K562 (cell line): ENCODE measurements at regions not wholly inside any gene's neighbourhood (a gene's known extent, or its start where the extent isn't known, plus 50 kb on each side); places are given as distances from the start of the nearest gene placed in this dataset.

Experiments
- BMI1 ChIP-seq: fragments of 150-350 bp; IDR thresholded peaks from 2 replicates; pipeline ENCODE4 v1.6.1; 2014; ENCODE audit warnings: low read length
- CBX8 ChIP-seq: fragments of 200-600 bp; sonication (generic); IDR thresholded peaks from 2 replicates; pipeline ENCODE4 v1.6.1; 2012; ENCODE audit warnings: borderline replicate concordance, mixed run types, low read depth, mild to moderate bottlenecking, moderate library complexity, mixed read lengths, low read length, control low read depth, inconsistent platforms; ENCODE audit not compliant: poor library complexity, severe bottlenecking; ENCODE audit errors: extremely low read depth
- CHD2 ChIP-seq: IDR thresholded peaks from 2 replicates; pipeline ENCODE4 v1.6.1; 2011; ENCODE audit warnings: low read depth, low read length
- CTCF ChIP-seq, 3 experiments: IDR thresholded peaks in 2 of 3; conservative IDR thresholded peaks in 1 of 3; 2 replicates each; pipeline ENCODE4 v1.5.1; 2011 to 2012; ENCODE audit warnings: low read length in 3 of 3, mild to moderate bottlenecking in 3 of 3, control low read depth in 2 of 3, improper control_type of control experiment in 1 of 3, inconsistent platforms in 1 of 3, low read depth in 1 of 3, mixed read lengths in 1 of 3, moderate library complexity in 1 of 3; ENCODE audit not compliant: insufficient read depth in 2 of 3
- ELK1 ChIP-seq: sonication (generic); formaldehyde crosslinking; IDR thresholded peaks from 2 replicates; pipeline ENCODE4 v1.8.1; 2022; ENCODE audit warnings: missing genetic modification reagents
- EP300 ChIP-seq: IDR thresholded peaks from 2 replicates; pipeline ENCODE4 v1.6.1; 2012; ENCODE audit warnings: low read length, improper control_type of control experiment
- HMGXB4 ChIP-seq: sonication (generic); formaldehyde crosslinking; IDR thresholded peaks from 2 replicates; pipeline ENCODE4 v1.8.1; 2023; ENCODE audit warnings: mild to moderate bottlenecking, missing genetic modification reagents
- KLF16 ChIP-seq: IDR thresholded peaks from 2 replicates; pipeline ENCODE4 v1.6.1; 2016; ENCODE audit warnings: antibody characterized with exemption
- MECOM ChIP-seq: fragments of 250-450 bp; sonication (Bioruptor Pico); IDR thresholded peaks from 2 replicates; pipeline ENCODE4 v1.8.0; 2022; ENCODE audit warnings: inconsistent platforms
- MEF2A ChIP-seq: IDR thresholded peaks from 2 replicates; pipeline ENCODE4 v1.6.1; 2011; ENCODE audit warnings: low read depth, mild to moderate bottlenecking, low read length, moderate library complexity; ENCODE audit not compliant: control insufficient read depth
- NFYB ChIP-seq: IDR thresholded peaks from 2 replicates; pipeline ENCODE4 v1.6.1; 2011; ENCODE audit warnings: mild to moderate bottlenecking, moderate library complexity; ENCODE audit not compliant: insufficient read length; ENCODE audit errors: extremely low read depth
- POLR2AphosphoS5 ChIP-seq: IDR thresholded peaks from 2 replicates; pipeline ENCODE4 v1.6.1; 2011; ENCODE audit warnings: mild to moderate bottlenecking, low read depth, low read length, moderate library complexity; ENCODE audit not compliant: control insufficient read depth, insufficient read depth
- TEAD4 ChIP-seq, 2 experiments: sonication (generic) in 1 of 2; formaldehyde crosslinking in 1 of 2; IDR thresholded peaks; 2 replicates each; pipeline versions ENCODE4 v1.6.1 to v1.8.0; 2012 to 2022; ENCODE audit warnings: borderline replicate concordance in 1 of 2, inconsistent platforms in 1 of 2, low read length in 1 of 2, mild to moderate bottlenecking in 1 of 2, missing genetic modification reagents in 1 of 2
- ZBTB40 ChIP-seq, 2 experiments: fragments of 450-650 bp in 1 of 2; sonication (generic) in 1 of 2; formaldehyde crosslinking in 1 of 2; IDR thresholded peaks; 2 replicates each; pipeline versions ENCODE4 v1.7.1 to v1.9.0; 2016 to 2022; ENCODE audit warnings: inconsistent platforms in 1 of 2, mild to moderate bottlenecking in 1 of 2, missing genetic modification reagents in 1 of 2

- TF ChIP-seq KLF16: no peak
- TF ChIP-seq EP300: no peak; the same call in 1 of the 2 replicates
- TF ChIP-seq CBX8: no peak
- no peak for TF ChIP-seq ELK1 (CRISPR knock-in tag)
- TF ChIP-seq TEAD4 (IDR thresholded peaks at IDR 0.05; ENCODE audit: low read length): peak; percentile 52; the same call in 1 of the 2 replicates
- TF ChIP-seq TEAD4 (CRISPR knock-in tag; IDR thresholded peaks at IDR 0.05; ENCODE audit: borderline replicate concordance): no peak
- TF ChIP-seq MEF2A: no peak
- no peak for TF ChIP-seq ZBTB40 (IDR thresholded peaks at IDR 0.05)
- no peak for TF ChIP-seq ZBTB40 (CRISPR knock-in tag; IDR thresholded peaks at IDR 0.05)
- no peak for TF ChIP-seq BMI1
- no peak for TF ChIP-seq HMGXB4 (CRISPR knock-in tag)
- TF ChIP-seq MECOM: no peak
- TF ChIP-seq POLR2AphosphoS5: no peak
- TF ChIP-seq CTCF (IDR thresholded peaks at IDR 0.05 in 2 of 3, conservative IDR thresholded peaks at IDR 0.05 in 1 of 3; ENCODE audit: insufficient read depth in 2 of 3, low read depth in 1 of 3, low read length in 3 of 3): no peak
- TF ChIP-seq NFYB: no peak
- no peak for TF ChIP-seq CHD2
These were observed 183.2 kb upstream of the SLC39A10 start for GRCh38 chr2:195473862-195474261.
